H1 (cell line): ENCODE measurements at regions not wholly inside any gene's neighbourhood (a gene's known extent, or its start where the extent isn't known, plus 50 kb on each side); places are given as distances from the start of the nearest gene placed in this dataset.

Experiments
- CTCF ChIA-PET: fragments of 300-600 bp; sonication (Branson Sonifier 250); formaldehyde crosslinking; loops from one replicate; lab custom pipeline; 2021; ENCODE audit not compliant: partially characterized antibody; lab: Charles Lee
- POLR2A ChIA-PET: fragments of 300-600 bp; sonication (Branson Sonifier 250); formaldehyde crosslinking; loops from one replicate; lab custom pipeline; 2021; ENCODE audit warnings: inconsistent platforms; ENCODE audit not compliant: partially characterized antibody; lab: Charles Lee
- DNase-seq, 2 experiments: peaks; one replicate each; pipeline versions ENCODE4 v3.0.0 to v3.0.0-alpha.2; 2010 to 2022; ENCODE audit warnings: low spot score in 2 of 2, low read depth in 1 of 2, mixed read lengths in 1 of 2
- FAIRE-seq: peaks from 2 replicates; lab custom pipeline; 2011; peaks lifted over from hg19 to GRCh38; lab: Jason Lieb, UNC
- H2AFZ ChIP-seq: 2 replicates; pipeline ENCODE4 v1.8.1; 2012; ENCODE audit warnings: low read length, inconsistent platforms
- H2AK5ac ChIP-seq: 2 replicates; pipeline ENCODE4 v1.6.1; 2013; ENCODE audit warnings: low read depth, low read length
- H2BK120ac ChIP-seq: replicated peaks from 2 replicates; pipeline ENCODE3; 2013; ENCODE audit warnings: low read depth, low read length, inconsistent platforms
- H2BK12ac ChIP-seq: 2 replicates; pipeline ENCODE4 v1.6.1; 2013; ENCODE audit warnings: low read depth, low read length
- H2BK15ac ChIP-seq: 2 replicates; pipeline ENCODE4 v1.6.1; 2013; ENCODE audit warnings: low read length
- H2BK20ac ChIP-seq: 2 replicates; pipeline ENCODE4 v1.6.1; 2013; ENCODE audit warnings: low read length
- H2BK5ac ChIP-seq: 2 replicates; pipeline ENCODE4 v1.6.1; 2013; ENCODE audit warnings: low read depth, low read length
- H3K14ac ChIP-seq: 2 replicates; pipeline ENCODE4 v1.6.1; 2013; ENCODE audit warnings: inconsistent platforms; ENCODE audit not compliant: insufficient read length
- H3K18ac ChIP-seq: 2 replicates; pipeline ENCODE4 v1.6.1; 2013; ENCODE audit warnings: low read length; ENCODE audit errors: extremely low read depth
- H3K23ac ChIP-seq: 2 replicates; pipeline ENCODE4 v1.6.1; 2013; ENCODE audit warnings: inconsistent platforms; ENCODE audit not compliant: insufficient read length
- H3K23me2 ChIP-seq: 2 replicates; pipeline ENCODE4 v1.6.1; 2013; ENCODE audit warnings: low read depth, low read length
- H3K27ac ChIP-seq: 2 replicates; pipeline ENCODE4 v1.6.1; 2011; ENCODE audit warnings: low read depth, low read length, inconsistent platforms
- H3K27me3 ChIP-seq, 4 experiments: replicated peaks in 1 of 4; 1 replicate in 1 of 4; 2 replicates in 3 of 4; pipeline versions ENCODE4 v1.6.1 to v1.8.1; 2011 to 2013; ENCODE audit warnings: low read length in 3 of 4, mild to moderate bottlenecking in 3 of 4, inconsistent platforms in 2 of 4, mixed read lengths in 2 of 4, moderate library complexity in 1 of 4; ENCODE audit not compliant: control insufficient read depth in 3 of 4, insufficient read depth in 3 of 4; ENCODE audit errors: extremely low read depth in 1 of 4
- H3K36me3 ChIP-seq, 4 experiments: 2 replicates each; pipeline versions ENCODE4 v1.6.1 to v1.8.1; 2011 to 2013; ENCODE audit warnings: mild to moderate bottlenecking in 4 of 4, low read length in 3 of 4, moderate library complexity in 2 of 4, control low read depth in 1 of 4, inconsistent platforms in 1 of 4; ENCODE audit not compliant: insufficient read depth in 4 of 4, control insufficient read depth in 2 of 4
- H3K4ac ChIP-seq: replicated peaks from 2 replicates; pipeline ENCODE3; 2013; ENCODE audit warnings: low read length, low read depth, mixed read lengths, inconsistent platforms; ENCODE audit not compliant: insufficient read length
- H3K4me1 ChIP-seq, 4 experiments: replicated peaks in 1 of 4; 1 replicate in 1 of 4; 2 replicates in 3 of 4; pipeline versions ENCODE4 v1.6.1 to v1.8.1; 2011 to 2013; ENCODE audit warnings: low read length in 3 of 4, inconsistent platforms in 2 of 4, mixed read lengths in 1 of 4; ENCODE audit not compliant: insufficient read depth in 4 of 4, control insufficient read depth in 3 of 4
- H3K4me2 ChIP-seq, 2 experiments: 2 replicates each; pipeline versions ENCODE4 v1.6.1 to v1.8.1; 2011 to 2013; ENCODE audit warnings: low read depth in 2 of 2, low read length in 2 of 2, control low read depth in 1 of 2, inconsistent platforms in 1 of 2, mild to moderate bottlenecking in 1 of 2; ENCODE audit not compliant: insufficient read depth in 1 of 2
- H3K4me3 ChIP-seq, 4 experiments: fragments of 200-600, 300-600 bp in 1 of 4; sonication (generic), shearing (Covaris generic), sonication (Bioruptor Twin) in 1 of 4; 2 replicates each; pipeline versions ENCODE4 v1.5.1 to v1.8.1; 2011 to 2016; ENCODE audit warnings: low read length in 4 of 4, low read depth in 3 of 4, control low read depth in 2 of 4, inconsistent platforms in 2 of 4, mild to moderate bottlenecking in 2 of 4, mixed read lengths in 1 of 4, moderate library complexity in 1 of 4; ENCODE audit not compliant: insufficient read depth in 2 of 4; ENCODE audit errors: extremely low read depth in 1 of 4
- H3K56ac ChIP-seq: replicated peaks from 2 replicates; pipeline ENCODE3; 2013; ENCODE audit warnings: low read depth, mild to moderate bottlenecking, mixed read lengths, low read length, inconsistent platforms; ENCODE audit not compliant: insufficient read length
- H3K79me1 ChIP-seq: 2 replicates; pipeline ENCODE4 v1.6.1; 2013; ENCODE audit warnings: low read depth, low read length, control low read depth
- H3K79me2 ChIP-seq, 2 experiments: 2 replicates each; pipeline versions ENCODE4 v1.6.1 to v1.8.1; 2012 to 2013; ENCODE audit warnings: low read length in 2 of 2, mild to moderate bottlenecking in 2 of 2, inconsistent platforms in 1 of 2; ENCODE audit not compliant: insufficient read depth in 2 of 2, control insufficient read depth in 1 of 2
- H3K9ac ChIP-seq, 4 experiments: replicated peaks in 1 of 4; 1 replicate in 1 of 4; 2 replicates in 3 of 4; pipeline versions ENCODE4 v1.6.1 to v1.8.1; 2011 to 2013; ENCODE audit warnings: low read depth in 3 of 4, low read length in 3 of 4, control low read depth in 2 of 4, mild to moderate bottlenecking in 2 of 4, moderate library complexity in 2 of 4, inconsistent platforms in 1 of 4; ENCODE audit errors: extremely low read depth in 1 of 4
- H3K9me3 ChIP-seq, 2 experiments: 2 replicates each; pipeline versions ENCODE4 v1.6.1 to v1.8.1; 2012 to 2013; ENCODE audit warnings: mild to moderate bottlenecking in 2 of 2, moderate library complexity in 2 of 2, control low read depth in 1 of 2, inconsistent platforms in 1 of 2, low read depth in 1 of 2, low read length in 1 of 2, mixed read lengths in 1 of 2; ENCODE audit not compliant: insufficient read depth in 2 of 2
- H4K20me1 ChIP-seq, 2 experiments: replicated peaks in 1 of 2; 2 replicates each; pipeline versions ENCODE3 to v1.8.1; 2011 to 2013; ENCODE audit warnings: inconsistent platforms in 2 of 2, low read length in 2 of 2, mild to moderate bottlenecking in 1 of 2; ENCODE audit not compliant: insufficient read depth in 2 of 2, control insufficient read depth in 1 of 2
- H4K5ac ChIP-seq: 2 replicates; pipeline ENCODE4 v1.6.1; 2013; ENCODE audit warnings: low read length, low read depth, mixed read lengths, inconsistent platforms; ENCODE audit not compliant: insufficient read length
- H4K8ac ChIP-seq: 2 replicates; pipeline ENCODE4 v1.8.0; 2013; ENCODE audit warnings: mild to moderate bottlenecking, moderate library complexity, low read length, inconsistent platforms; ENCODE audit not compliant: insufficient read depth; ENCODE audit errors: extremely low read depth
- H4K91ac ChIP-seq: replicated peaks from 2 replicates; pipeline ENCODE3; 2013; ENCODE audit warnings: low read length, mixed read lengths, inconsistent platforms; ENCODE audit not compliant: insufficient read length
- BCL11A ChIP-seq, 2 experiments: IDR thresholded peaks; one replicate each; pipeline ENCODE4 v1.6.1; 2011; ENCODE audit warnings: low read depth in 2 of 2, low read length in 2 of 2, mild to moderate bottlenecking in 2 of 2
- EGR1 ChIP-seq: IDR thresholded peaks from 2 replicates; pipeline ENCODE4 v1.6.1; 2011; ENCODE audit warnings: low read depth, low read length, borderline replicate concordance
- KDM4A ChIP-seq: IDR thresholded peaks from one replicate; pipeline ENCODE4 v1.7.1; 2012; ENCODE audit warnings: low read depth, mild to moderate bottlenecking, moderate library complexity, low read length, inconsistent platforms; ENCODE audit not compliant: severe bottlenecking
- RFX5 ChIP-seq: IDR thresholded peaks from 2 replicates; pipeline ENCODE4 v1.6.1; 2011; ENCODE audit warnings: low read depth, low read length, improper control_type of control experiment, borderline replicate concordance
- TBP ChIP-seq: IDR thresholded peaks from 2 replicates; pipeline ENCODE4 v1.6.1; 2011; ENCODE audit warnings: low read depth, low read length, improper control_type of control experiment
- TEAD4 ChIP-seq: IDR thresholded peaks from 2 replicates; pipeline ENCODE4 v1.6.1; 2012; ENCODE audit warnings: low read depth, low read length, inconsistent platforms, mixed read lengths
- WGBS, 2 experiments: shearing (Covaris generic) in 1 of 2; methylation state at CpG; one replicate each; pipeline versions ENCODE4 v1.1.6 to v1.1.7; 2013 to 2015; ENCODE audit warnings: low lambda C conversion rate in 2 of 2, mixed read lengths in 2 of 2, inconsistent platforms in 1 of 2, low coverage in 1 of 2, missing lambda C conversion rate in 1 of 2; ENCODE audit not compliant: insufficient replicate concordance in 2 of 2, insufficient coverage in 1 of 2, insufficient read length in 1 of 2; ENCODE audit errors: extremely low coverage in 1 of 2, missing lambda C conversion rate in 1 of 2; 5-methylcytosine and 5-hydroxymethylcytosine counted together

- Histone ChIP-seq H2BK20ac (no peak overlapping the region), H3K79me2 (no peaks in the 10 kb centered on the region), H3K4me3 (no peak overlapping the region), H3K18ac (no peak overlapping the region), H3K4ac (no peak overlapping the region), H4K20me1 (no peaks in the 10 kb centered on the region), H3K9ac (no peak overlapping the region), H4K91ac (no peak overlapping the region), H2AK5ac (no peak overlapping the region), H3K14ac (no peak overlapping the region), H3K27me3 (no peaks in the 10 kb centered on the region), H2BK120ac (no peak overlapping the region), H3K36me3 (no peaks in the 10 kb centered on the region), H2BK12ac (no peak overlapping the region), H3K27ac (no peak overlapping the region), H3K23ac (no peak overlapping the region), H3K9me3 (no peaks in the 10 kb centered on the region), H3K23me2 (no peaks in the 10 kb centered on the region), H3K56ac (no peak overlapping the region), H4K8ac (no peak overlapping the region), H4K5ac (no peak overlapping the region), H2BK5ac (no peak overlapping the region), H3K4me2 (no peak overlapping the region), H3K4me1 (no peaks in the 10 kb centered on the region), H2BK15ac (no peak overlapping the region), H3K79me1 (no peaks in the 10 kb centered on the region), H2AFZ (peak overlapping the region; percentile 17; the same call in 1 of the 2 replicates)
- CTCF ChIA-PET, result no interaction called here
- DNase-seq, result no peak
- POLR2A ChIA-PET, result no interaction called here
- FAIRE-seq, result no peak
- 88% methylated on average over 3 of the region's 3 CpGs; no CpG with 5 or more reads in 1 of the 2 experiments for WGBS, 2 experiments
- TF ChIP-seq TBP (no peak), BCL11A (IDR thresholded peaks at IDR 0.05; ENCODE audit: low read depth in 2 of 2, low read length in 2 of 2) (no peak), EGR1 (no peak), TEAD4 (no peak), RFX5 (no peak), KDM4A (no peak)
Observed at GRCh38 chr4:45120163-45120562, 393.8 kb upstream of the GNPDA2 start.
